Hepatocyte (in vitro differentiated cells): ENCODE measurements at regions not wholly inside any gene's neighbourhood (a gene's known extent, or its start where the extent isn't known, plus 50 kb on each side); places are given as distances from the start of the nearest gene placed in this dataset.
"Not testable (repeated sequence)": the region's sequence is repeated elsewhere in the genome, so short reads cannot be mapped to it uniquely, and the experiment has no call there.

Source experiments
- DNase-seq: peaks from one replicate; pipeline ENCODE4 v3.0.0-alpha.2; 2016; ENCODE audit warnings: low spot score
- H2AFZ ChIP-seq: fragments of 200-600 bp; sonication (generic); 2 replicates; pipeline ENCODE4 v1.6.0; 2016; ENCODE audit warnings: antibody characterized with exemption, mild to moderate bottlenecking
- H3K27ac ChIP-seq: fragments of 200-600 bp; sonication (generic); 2 replicates; pipeline ENCODE4 v1.5.1; 2016; ENCODE audit warnings: mild to moderate bottlenecking
- H3K27me3 ChIP-seq: fragments of 200-600 bp; sonication (generic); 2 replicates; pipeline ENCODE4 v1.6.1; 2016
- H3K36me3 ChIP-seq: fragments of 200-600 bp; sonication (generic); replicated peaks from 2 replicates; pipeline ENCODE4 v1.5.1; 2016; ENCODE audit warnings: low read depth; ENCODE audit not compliant: insufficient read depth
- H3K4me1 ChIP-seq: fragments of 200-600 bp; sonication (generic); 2 replicates; pipeline ENCODE4 v1.5.1; 2016; ENCODE audit warnings: mild to moderate bottlenecking, moderate library complexity; ENCODE audit not compliant: insufficient read depth
- H3K4me2 ChIP-seq: fragments of 200-600 bp; sonication (generic); 2 replicates; pipeline ENCODE4 v1.6.0; 2016
- H3K4me3 ChIP-seq: fragments of 200-600 bp; sonication (generic); 2 replicates; pipeline ENCODE4 v1.5.1; 2016; ENCODE audit warnings: mild to moderate bottlenecking
- H3K79me2 ChIP-seq: fragments of 200-600 bp; sonication (generic); 2 replicates; pipeline ENCODE4 v1.6.0; 2017; ENCODE audit warnings: mild to moderate bottlenecking
- H3K9me2 ChIP-seq: fragments of 200-600 bp; sonication (generic); replicated peaks from 2 replicates; pipeline ENCODE4 v1.6.0; 2017; ENCODE audit warnings: mild to moderate bottlenecking; ENCODE audit not compliant: insufficient read depth
- H3K9me3 ChIP-seq: fragments of 200-600 bp; sonication (generic); 2 replicates; pipeline ENCODE4 v1.5.1; 2016; ENCODE audit warnings: low read depth, mild to moderate bottlenecking
- H4K20me1 ChIP-seq: fragments of 200-600 bp; sonication (generic); 2 replicates; pipeline ENCODE4 v1.6.0; 2016; ENCODE audit warnings: mild to moderate bottlenecking; ENCODE audit not compliant: insufficient read depth, poor library complexity, severe bottlenecking
- EZH2 ChIP-seq: fragments of 200-600 bp; sonication (generic); IDR thresholded peaks from 2 replicates; pipeline ENCODE4 v1.6.1; 2016; ENCODE audit warnings: antibody characterized with exemption, mild to moderate bottlenecking, borderline replicate concordance
- EZH2phosphoT487 ChIP-seq: fragments of 200-600 bp; sonication (generic); IDR thresholded peaks from one replicate; pipeline ENCODE4 v1.6.1; 2018; ENCODE audit warnings: antibody characterized with exemption, mild to moderate bottlenecking, low read depth, moderate library complexity; ENCODE audit not compliant: unreplicated experiment, severe bottlenecking
- WGBS: methylation state at CpG from one replicate; pipeline ENCODE4 v1.1.6; 2016; ENCODE audit warnings: low lambda C conversion rate; ENCODE audit errors: missing lambda C conversion rate; 5-methylcytosine and 5-hydroxymethylcytosine counted together
- TF ChIP-seq, protein P1 (sequence below): fragments of 200-600 bp; sonication (generic); IDR thresholded peaks from 2 replicates; pipeline ENCODE4 v1.5.1; 2016; ENCODE audit warnings: antibody characterized with exemption, mild to moderate bottlenecking; ENCODE audit not compliant: poor library complexity

- Histone ChIP-seq H3K4me3 (no peak overlapping the region), H2AFZ (no peak overlapping the region), H4K20me1 (no peaks in the 10 kb centered on the region), H3K9me2 (no peaks in the 10 kb centered on the region), H3K4me1 (no peaks in the 10 kb centered on the region), H3K36me3 (no peaks in the 10 kb centered on the region), H3K9me3 (no peaks in the 10 kb centered on the region), H3K4me2 (no peak overlapping the region), H3K79me2 (no peaks in the 10 kb centered on the region), H3K27ac (no peak overlapping the region), H3K27me3 (no peaks in the 10 kb centered on the region)
- no peak for DNase-seq
- 97% methylated on average over 17 of the region's 17 CpGs for WGBS
- TF ChIP-seq, protein P1, sequence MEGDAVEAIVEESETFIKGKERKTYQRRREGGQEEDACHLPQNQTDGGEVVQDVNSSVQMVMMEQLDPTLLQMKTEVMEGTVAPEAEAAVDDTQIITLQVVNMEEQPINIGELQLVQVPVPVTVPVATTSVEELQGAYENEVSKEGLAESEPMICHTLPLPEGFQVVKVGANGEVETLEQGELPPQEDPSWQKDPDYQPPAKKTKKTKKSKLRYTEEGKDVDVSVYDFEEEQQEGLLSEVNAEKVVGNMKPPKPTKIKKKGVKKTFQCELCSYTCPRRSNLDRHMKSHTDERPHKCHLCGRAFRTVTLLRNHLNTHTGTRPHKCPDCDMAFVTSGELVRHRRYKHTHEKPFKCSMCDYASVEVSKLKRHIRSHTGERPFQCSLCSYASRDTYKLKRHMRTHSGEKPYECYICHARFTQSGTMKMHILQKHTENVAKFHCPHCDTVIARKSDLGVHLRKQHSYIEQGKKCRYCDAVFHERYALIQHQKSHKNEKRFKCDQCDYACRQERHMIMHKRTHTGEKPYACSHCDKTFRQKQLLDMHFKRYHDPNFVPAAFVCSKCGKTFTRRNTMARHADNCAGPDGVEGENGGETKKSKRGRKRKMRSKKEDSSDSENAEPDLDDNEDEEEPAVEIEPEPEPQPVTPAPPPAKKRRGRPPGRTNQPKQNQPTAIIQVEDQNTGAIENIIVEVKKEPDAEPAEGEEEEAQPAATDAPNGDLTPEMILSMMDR: no peak
- TF ChIP-seq EZH2phosphoT487 (no peak), EZH2 (no peak)
These were observed 84.2 kb downstream of the DAPL1 start for GRCh38 chr2:158879229-158879903.

DNA sequence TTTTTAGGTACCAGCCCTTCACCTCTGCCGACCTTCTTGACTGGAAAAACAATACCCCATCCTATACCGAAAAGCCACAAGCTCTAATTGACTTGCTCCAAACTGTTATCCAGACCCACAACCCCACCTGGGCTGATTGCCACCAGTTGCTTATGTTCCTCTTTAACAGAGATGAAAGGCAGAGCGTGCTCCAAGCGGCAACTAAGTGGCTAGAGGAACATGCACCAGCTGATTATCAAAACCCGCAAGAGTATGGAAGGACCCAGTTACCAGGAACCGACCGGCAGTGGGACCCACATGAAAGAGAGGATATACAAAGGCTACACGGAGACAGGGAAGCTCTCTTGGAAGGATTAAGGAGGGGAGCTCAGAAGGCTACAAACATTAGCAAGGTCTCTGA, 86.1 kb upstream of the TANC1 start:
- peaks cover 5% of the 10 kb centered on the region for H3K4me1 ChIP-seq
- WGBS: 48% methylated on average over 8 of the region's 8 CpGs
- H3K79me2 ChIP-seq: no peaks in the 10 kb centered on the region
- no peak overlapping the region for H3K4me2 ChIP-seq
- H3K4me3 ChIP-seq: no peak overlapping the region
- DNase-seq: no peak
- no peaks in the 10 kb centered on the region for H3K9me3 ChIP-seq
- no peaks in the 10 kb centered on the region for H3K9me2 ChIP-seq
- H4K20me1 ChIP-seq: no peaks in the 10 kb centered on the region
- H2AFZ ChIP-seq: no peak overlapping the region
- H3K27ac ChIP-seq: no peak overlapping the region
- no peaks in the 10 kb centered on the region for H3K36me3 ChIP-seq
- H3K27me3 ChIP-seq: no peaks in the 10 kb centered on the region
- TF ChIP-seq EZH2 (no peak), EZH2phosphoT487 (no peak)
- TF ChIP-seq, protein P1: no peak

DNA sequence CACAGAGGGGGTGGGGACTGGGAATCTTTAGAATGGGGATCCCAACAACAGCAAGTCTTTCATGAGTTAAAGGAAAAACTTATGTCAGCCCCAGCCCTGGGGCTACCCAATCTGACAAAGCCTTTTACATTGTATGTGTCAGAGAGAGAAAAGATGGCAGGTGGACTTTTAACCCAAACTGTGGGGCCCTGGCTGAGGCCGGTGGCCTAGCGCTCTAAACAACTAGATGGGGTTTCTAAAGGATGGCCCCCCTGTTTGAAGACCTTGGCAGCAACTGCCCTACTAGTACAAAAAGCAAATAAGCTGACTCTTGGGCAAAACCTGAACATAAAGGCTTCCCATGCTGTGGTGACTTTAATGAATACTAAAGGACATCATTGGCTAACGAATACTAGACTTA, 83.9 kb upstream of the TANC1 start:
- not testable (repeated sequence) for H4K20me1 ChIP-seq, H2AFZ ChIP-seq, H3K9me3 ChIP-seq, H3K4me3 ChIP-seq, H3K27me3 ChIP-seq, H3K4me1 ChIP-seq, DNase-seq, H3K27ac ChIP-seq, H3K36me3 ChIP-seq, H3K4me2 ChIP-seq, H3K9me2 ChIP-seq, H3K79me2 ChIP-seq
- WGBS: 75% methylated on average over 3 of the region's 3 CpGs

DNA sequence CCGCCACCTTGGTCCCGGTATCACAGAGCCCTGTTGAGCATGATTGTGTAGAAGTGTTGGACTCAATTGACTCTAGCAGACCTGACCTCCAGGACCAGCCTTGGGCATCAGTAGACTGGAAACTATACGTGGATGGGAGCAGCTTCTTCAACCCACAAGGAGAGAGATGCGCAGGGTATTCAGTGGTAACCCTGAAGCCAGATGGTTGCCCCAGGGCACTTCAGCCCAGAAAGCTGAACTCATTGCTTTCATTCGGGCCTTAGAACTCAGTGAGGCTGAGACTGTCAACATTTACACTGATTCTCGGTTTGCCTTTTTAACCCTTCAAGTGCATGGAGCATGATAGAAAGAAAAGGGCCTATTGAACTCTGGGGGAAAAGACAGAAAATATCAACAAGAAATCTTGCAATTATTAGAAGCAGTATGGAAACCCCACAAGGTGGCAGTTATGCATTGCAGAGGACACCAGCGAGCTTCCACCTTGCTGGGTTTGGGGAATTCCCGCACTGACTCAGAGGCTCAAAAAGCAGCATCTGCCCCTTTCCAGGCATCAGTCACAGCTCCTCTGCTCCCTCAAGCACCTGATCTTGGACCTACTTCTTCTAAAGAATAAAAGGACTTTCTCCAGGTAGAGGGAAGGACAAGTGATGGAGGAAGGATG, 83.3 kb upstream of the TANC1 start:
- not testable (repeated sequence) for H3K36me3 ChIP-seq, H3K4me1 ChIP-seq, H3K79me2 ChIP-seq, H3K27me3 ChIP-seq, H4K20me1 ChIP-seq, H3K9me3 ChIP-seq, H3K27ac ChIP-seq, H3K9me2 ChIP-seq, H2AFZ ChIP-seq, H3K4me2 ChIP-seq, H3K4me3 ChIP-seq, DNase-seq
- WGBS: 73% methylated on average over 8 of the region's 8 CpGs

DNA sequence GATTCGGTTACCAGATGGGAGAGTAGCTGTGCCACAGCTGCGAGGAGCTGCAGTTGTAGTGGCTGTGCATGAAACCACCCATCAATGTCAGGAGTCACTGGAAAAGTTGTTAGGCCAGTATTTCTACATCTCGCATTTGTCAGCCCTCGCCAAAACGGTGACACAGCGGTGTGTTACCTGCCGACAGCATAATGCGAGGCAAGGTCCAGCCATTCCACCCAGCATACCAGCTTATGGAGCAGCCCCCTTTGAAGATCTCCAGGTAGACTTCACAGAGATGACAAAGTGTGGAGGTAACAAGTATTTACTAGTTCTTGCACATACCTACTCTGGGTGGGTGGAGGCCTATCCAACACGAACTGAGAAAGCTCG, 82.8 kb upstream of the TANC1 start:
- peak; percentile 42 for DNase-seq
- not testable (repeated sequence) for H3K79me2 ChIP-seq, H3K4me1 ChIP-seq, H4K20me1 ChIP-seq, H3K4me2 ChIP-seq, H2AFZ ChIP-seq, H3K27ac ChIP-seq, H3K27me3 ChIP-seq, H3K4me3 ChIP-seq, H3K36me3 ChIP-seq, H3K9me3 ChIP-seq, H3K9me2 ChIP-seq
- WGBS: 63% methylated on average over 10 of the region's 10 CpGs
